IPS-18c (cell line): ENCODE measurements at regions not wholly inside any gene's neighbourhood (a gene's known extent, or its start where the extent isn't known, plus 50 kb on each side); places are given as distances from the start of the nearest gene placed in this dataset.
"Not testable (repeated sequence)": the region's sequence is repeated elsewhere in the genome, so short reads cannot be mapped to it uniquely, and the experiment has no call there.

Experiments used
- H3K4me3 ChIP-seq: 2 replicates; pipeline ENCODE4 v1.7.0; 2013; ENCODE audit warnings: low read depth, mild to moderate bottlenecking, low read length, moderate library complexity; ENCODE audit not compliant: insufficient read depth
- H3K9me3 ChIP-seq: one replicate; pipeline ENCODE4 v1.6.1; 2013; ENCODE audit warnings: mild to moderate bottlenecking, low read length, moderate library complexity; ENCODE audit not compliant: control insufficient read depth, insufficient read depth

- H3K9me3 ChIP-seq, result no peaks in the 10 kb centered on the region
- H3K4me3 ChIP-seq, result no peak overlapping the region
Measured at GRCh38 chr5:167855818-167856217, 435.6 kb upstream of the WWC1 start.

- no peak overlapping the region for H3K4me3 ChIP-seq
Measured at GRCh38 chr5:167857321-167857720, 434.1 kb upstream of the WWC1 start.

GRCh38 chr5:167858186-167858855 lies 433.1 kb upstream of the WWC1 start:
- not testable (repeated sequence) for H3K9me3 ChIP-seq, H3K4me3 ChIP-seq

More at GRCh38 chr5:167857321-167857720, 434.1 kb upstream of the WWC1 start:
- H3K9me3 ChIP-seq, result no peaks in the 10 kb centered on the region

GRCh38 chr5:167861129-167861927 lies 430.1 kb upstream of the WWC1 start:
- Histone ChIP-seq H3K9me3 (no peaks in the 10 kb centered on the region), H3K4me3 (no peak overlapping the region)

GRCh38 chr5:167861928-167862426 lies 429.5 kb upstream of the WWC1 start:
- Histone ChIP-seq H3K4me3 (no peak overlapping the region), H3K9me3 (no peaks in the 10 kb centered on the region)

- Histone ChIP-seq H3K4me3 (no peak overlapping the region), H3K9me3 (no peaks in the 10 kb centered on the region)
Measured at GRCh38 chr5:167863883-167864282, 427.6 kb upstream of the WWC1 start.

- no peak overlapping the region for H3K4me3 ChIP-seq
Measured at GRCh38 chr5:167864801-167865200, 426.6 kb upstream of the WWC1 start.

GRCh38 chr5:167866797-167867196 lies 424.6 kb upstream of the WWC1 start:
- Histone ChIP-seq H3K4me3 (no peak overlapping the region), H3K9me3 (no peaks in the 10 kb centered on the region)

More at GRCh38 chr5:167864801-167865200, 426.6 kb upstream of the WWC1 start:
- no peaks in the 10 kb centered on the region for H3K9me3 ChIP-seq

- Histone ChIP-seq H3K4me3 (no peak overlapping the region), H3K9me3 (no peaks in the 10 kb centered on the region)
Measured at GRCh38 chr5:167867281-167867680, 424.2 kb upstream of the WWC1 start.

GRCh38 chr5:167869125-167869524 lies 422.3 kb upstream of the WWC1 start:
- Histone ChIP-seq H3K9me3 (no peaks in the 10 kb centered on the region), H3K4me3 (no peak overlapping the region)

- no peaks in the 10 kb centered on the region for H3K9me3 ChIP-seq
Measured at GRCh38 chr5:167870055-167870454, 421.4 kb upstream of the WWC1 start.

GRCh38 chr5:167871091-167871490 lies 420.4 kb upstream of the WWC1 start:
- H3K9me3 ChIP-seq, result no peaks in the 10 kb centered on the region

More at GRCh38 chr5:167870055-167870454, 421.4 kb upstream of the WWC1 start:
- no peak overlapping the region for H3K4me3 ChIP-seq

GRCh38 chr5:167872791-167873190 lies 418.7 kb upstream of the WWC1 start:
- Histone ChIP-seq H3K4me3 (no peak overlapping the region), H3K9me3 (no peaks in the 10 kb centered on the region)

More at GRCh38 chr5:167871091-167871490, 420.4 kb upstream of the WWC1 start:
- H3K4me3 ChIP-seq, result no peak overlapping the region

GRCh38 chr5:167877114-167877722 lies 414.2 kb upstream of the WWC1 start:
- H3K4me3 ChIP-seq, result no peak overlapping the region
- H3K9me3 ChIP-seq, result no peaks in the 10 kb centered on the region

GRCh38 chr5:167877924-167878323 lies 413.5 kb upstream of the WWC1 start:
- H3K9me3 ChIP-seq, result no peaks in the 10 kb centered on the region
- H3K4me3 ChIP-seq, result no peak overlapping the region

- H3K4me3 ChIP-seq, result no peak overlapping the region
- no peaks in the 10 kb centered on the region for H3K9me3 ChIP-seq
Measured at GRCh38 chr5:167880420-167880819, 411.0 kb upstream of the WWC1 start.

- Histone ChIP-seq H3K4me3 (no peak overlapping the region), H3K9me3 (no peaks in the 10 kb centered on the region)
Measured at GRCh38 chr5:167881041-167881440, 410.4 kb upstream of the WWC1 start.

GRCh38 chr5:167886196-167886595 lies 405.2 kb upstream of the WWC1 start:
- no peak overlapping the region for H3K4me3 ChIP-seq
- no peaks in the 10 kb centered on the region for H3K9me3 ChIP-seq
